Hematopoietic multipotent progenitor cell treated with erythropoietin and hydrocortisone succinate and interleukin-3 and kit ligand, for 8 days (in vitro differentiated cells): ENCODE measurements at regions not wholly inside any gene's neighbourhood (a gene's known extent, or its start where the extent isn't known, plus 50 kb on each side); places are given as distances from the start of the nearest gene placed in this dataset.
"Not testable (repeated sequence)": the region's sequence is repeated elsewhere in the genome, so short reads cannot be mapped to it uniquely, and the experiment has no call there.

Source experiments
- DNase-seq: peaks from one replicate; pipeline ENCODE4 v3.0.0-alpha.2; 2015

- DNase-seq, result no peak
These were observed 1403.5 kb upstream of the PABPC4L start for GRCh38 chr4:135605076-135605475.

GRCh38 chr4:135604531-135604930, 1402.9 kb upstream of the PABPC4L start:
- DNase-seq, result no peak

GRCh38 chr4:135601351-135601750, 1399.8 kb upstream of the PABPC4L start:
- no peak for DNase-seq

DNA sequence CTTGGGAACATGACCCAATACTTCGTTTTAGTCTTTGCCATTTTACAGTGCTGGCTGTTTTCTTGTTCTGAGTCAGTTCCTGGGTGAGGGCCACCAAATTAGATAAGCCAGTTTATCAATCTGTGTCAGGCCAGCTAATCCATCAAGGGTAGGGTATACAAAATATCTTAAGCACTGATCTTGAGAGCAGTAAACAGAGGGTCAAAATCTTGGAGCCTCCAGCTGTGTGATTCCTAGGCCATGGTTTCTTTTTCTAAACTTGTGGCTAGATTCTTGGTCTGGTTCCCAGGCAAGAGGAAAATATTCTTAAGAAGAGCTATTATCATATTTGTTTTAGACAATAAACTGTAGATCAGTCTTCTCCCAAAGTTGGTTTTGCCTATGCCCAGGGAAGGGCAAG, 1396.6 kb upstream of the PABPC4L start:
- no peak for DNase-seq

DNA sequence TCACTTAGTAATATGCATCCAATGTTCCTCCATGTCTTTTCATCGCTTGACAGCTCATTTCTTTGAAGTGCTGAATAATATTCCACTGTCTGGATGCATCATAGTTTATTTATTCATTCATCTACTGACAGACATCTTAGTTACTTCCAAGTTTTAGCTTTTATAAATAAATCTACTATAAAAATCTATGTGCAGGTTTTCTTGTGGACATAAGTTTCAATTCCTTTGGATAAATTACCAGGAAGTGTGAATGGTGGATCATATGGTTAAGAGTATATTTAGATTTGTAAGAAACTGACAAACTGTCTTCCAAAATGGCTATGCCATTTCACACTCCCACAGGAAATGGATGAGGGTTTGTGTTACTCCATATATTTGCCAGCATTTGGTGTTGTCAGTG, 1392.9 kb upstream of the PABPC4L start:
- no peak for DNase-seq

- DNase-seq, result no peak
These were observed 1373.5 kb upstream of the PABPC4L start for GRCh38 chr4:135575041-135575440.

- DNase-seq, result no peak
These were observed 1371.7 kb upstream of the PABPC4L start for GRCh38 chr4:135573251-135573650.

- DNase-seq, result no peak
These were observed 1362.5 kb upstream of the PABPC4L start for GRCh38 chr4:135564090-135564489.

DNA sequence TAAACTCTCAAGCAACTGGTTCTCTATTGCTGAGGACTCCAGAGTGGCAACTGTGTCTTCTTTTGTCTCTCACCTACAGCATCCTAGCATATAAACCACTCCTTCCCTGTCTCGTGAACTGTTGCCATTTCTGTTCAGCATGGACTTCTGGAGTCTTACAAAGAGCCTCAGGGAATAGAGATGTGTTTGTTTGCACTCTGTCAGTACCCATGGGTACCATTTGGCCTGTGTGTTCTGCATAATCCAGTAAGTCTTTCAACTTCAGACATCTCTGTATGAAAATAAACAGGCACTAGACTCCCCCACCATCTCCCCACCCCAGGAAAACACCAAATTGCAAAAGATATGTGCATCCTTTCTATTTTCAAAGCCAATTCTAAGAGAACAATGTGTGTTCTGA, 1351.6 kb upstream of the PABPC4L start:
- DNase-seq, result no peak

DNA sequence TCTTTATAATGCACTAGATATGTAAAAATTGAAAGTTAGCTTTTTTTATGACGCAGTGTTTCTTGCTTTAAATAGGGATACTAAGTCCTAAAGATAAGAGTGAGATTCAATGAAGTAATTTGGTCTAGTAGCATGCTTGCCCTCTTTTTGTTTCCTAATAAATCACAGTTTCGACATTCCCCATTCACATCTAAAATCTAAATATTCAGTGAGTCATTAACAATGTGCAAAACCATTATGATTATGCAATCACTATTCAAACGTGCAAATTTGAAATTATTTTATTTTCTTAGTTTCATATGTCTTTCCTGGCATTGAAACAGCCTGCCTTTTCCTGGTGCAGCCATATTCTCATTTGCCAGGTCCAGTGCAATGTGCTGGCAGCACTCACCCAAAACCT, 1350.5 kb upstream of the PABPC4L start:
- DNase-seq, result no peak

DNA sequence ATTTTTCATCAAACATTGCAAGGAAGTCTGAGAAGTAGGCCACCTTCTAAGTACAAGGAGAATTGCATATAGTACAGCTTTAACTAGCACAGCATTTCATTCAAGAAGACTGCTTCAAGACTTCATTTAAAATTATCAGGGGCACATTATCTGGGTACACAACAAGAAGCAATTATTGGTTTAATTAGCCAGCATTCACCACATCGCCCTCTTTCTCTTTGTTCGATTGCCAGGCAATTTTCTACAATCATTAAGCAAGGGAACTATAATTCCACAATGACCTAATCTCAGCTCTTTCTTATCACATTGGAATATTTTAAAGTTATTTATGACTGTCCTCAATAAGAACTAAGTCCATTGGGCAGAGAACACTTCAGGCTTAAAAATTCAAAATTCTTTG, 1347.1 kb upstream of the PABPC4L start:
- no peak for DNase-seq

DNA sequence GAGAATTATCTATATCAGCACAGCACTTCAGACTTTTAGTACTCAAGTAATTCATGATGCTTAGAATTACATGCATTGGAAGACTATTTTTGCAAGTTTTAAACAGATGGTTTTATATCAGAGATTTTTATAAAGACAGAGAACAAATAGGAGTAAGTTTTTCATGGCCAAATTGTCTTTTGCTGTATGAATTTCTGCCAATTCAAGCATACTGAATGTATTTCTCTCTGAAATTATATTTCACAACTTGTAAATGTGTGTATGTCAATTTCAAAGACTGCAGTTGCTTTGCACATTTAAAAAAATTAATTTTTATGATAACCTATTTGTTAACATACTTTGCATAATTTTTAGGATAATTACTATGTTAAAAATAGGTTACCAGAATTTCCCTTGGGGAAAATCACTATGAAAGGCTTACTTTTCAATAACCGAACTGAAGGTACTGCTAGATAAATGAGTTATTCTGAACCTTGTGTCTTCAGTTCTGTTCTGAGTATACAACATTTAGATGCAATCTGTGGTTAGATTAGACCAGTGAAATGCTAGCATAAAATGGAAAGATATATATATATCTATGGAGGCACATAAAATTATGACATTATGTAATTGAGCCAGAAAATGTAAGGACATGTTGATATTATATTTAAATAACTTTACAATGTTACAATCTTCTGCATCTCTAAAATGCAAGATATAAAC, 1344.2 kb upstream of the PABPC4L start:
- no peak for DNase-seq

DNA sequence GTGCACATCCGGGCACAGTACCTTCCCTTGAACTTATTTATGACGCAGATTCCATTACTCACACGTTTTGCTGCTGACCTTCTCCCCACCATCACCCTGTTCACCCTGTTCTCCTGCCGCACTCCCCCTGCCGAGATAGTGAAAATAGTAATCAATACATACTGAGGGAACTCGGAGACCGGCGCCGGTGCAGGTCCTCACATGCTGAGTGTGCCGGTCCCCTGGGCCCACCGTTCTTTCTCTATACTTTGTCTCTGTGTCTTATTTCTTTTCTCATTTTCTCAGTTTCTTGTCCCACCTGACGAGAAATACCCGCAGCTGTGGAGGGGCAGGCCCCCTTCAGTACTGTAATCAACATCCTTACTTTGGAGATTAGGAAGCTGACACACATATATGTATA, 1337.1 kb upstream of the PABPC4L start:
- DNase-seq, result no peak

- no peak for DNase-seq
These were observed 1331.5 kb upstream of the PABPC4L start for GRCh38 chr4:135533053-135533452.

DNA sequence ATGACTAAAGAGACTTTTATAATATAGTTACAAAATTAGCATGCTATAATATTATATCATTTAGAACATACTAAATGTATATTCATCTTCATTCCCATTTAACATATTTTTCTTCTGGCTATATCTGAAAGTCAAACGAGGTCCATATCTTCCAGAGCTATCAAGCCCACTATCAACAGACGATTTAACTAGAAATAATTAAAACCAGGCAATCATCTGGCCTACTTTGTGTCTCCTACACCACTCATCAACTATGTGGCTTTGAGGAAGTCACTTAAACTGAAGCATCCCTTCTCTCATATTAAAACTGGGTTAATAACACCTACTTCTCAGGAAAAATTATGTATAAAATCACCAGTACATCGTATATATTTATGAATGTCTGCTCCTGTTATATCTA, 1330.5 kb upstream of the PABPC4L start:
- DNase-seq, result no peak

DNA sequence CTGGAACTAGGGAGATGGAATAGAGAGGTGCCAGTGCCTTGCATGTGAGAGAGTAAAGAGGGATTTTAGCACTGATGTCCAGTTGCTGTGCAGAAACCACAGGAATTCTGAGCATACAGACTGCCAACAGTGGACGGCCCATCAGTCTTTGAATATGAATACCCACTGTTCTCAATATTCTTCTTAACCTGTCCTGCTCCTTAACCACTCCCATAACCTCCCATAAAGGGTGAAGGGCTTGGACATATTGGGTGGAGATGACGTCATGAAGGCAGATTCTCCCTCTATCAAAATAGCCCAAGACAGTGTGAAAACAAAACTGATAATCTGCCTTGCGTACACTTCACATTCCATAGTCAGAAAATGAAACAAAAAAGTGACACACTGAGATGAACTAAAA, 1313.7 kb upstream of the PABPC4L start:
- DNase-seq, result no peak

DNA sequence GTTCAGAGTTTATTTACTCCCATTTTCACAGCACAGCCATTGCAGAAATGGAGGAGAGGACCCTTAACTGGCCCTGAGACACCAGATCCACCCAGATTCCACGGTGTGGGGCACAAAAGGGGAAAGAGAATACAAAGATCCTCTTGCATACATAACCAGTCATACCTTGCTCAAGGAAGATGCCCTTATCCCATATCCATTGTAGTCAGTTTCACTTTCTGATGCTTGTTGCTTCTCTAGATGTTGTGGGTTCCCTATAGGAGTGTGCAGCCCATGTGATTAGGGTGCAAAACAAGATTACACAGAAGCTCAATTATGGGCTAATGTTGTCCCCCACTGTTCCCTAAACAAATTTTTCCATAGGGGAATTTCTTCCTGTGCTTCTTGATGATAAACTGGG, 1309.0 kb upstream of the PABPC4L start:
- no peak for DNase-seq

- DNase-seq, result no peak
These were observed 1306.6 kb upstream of the PABPC4L start for GRCh38 chr4:135508006-135508714.

GRCh38 chr4:135497563-135498152, 1296.1 kb upstream of the PABPC4L start:
- DNase-seq, result no peak

DNA sequence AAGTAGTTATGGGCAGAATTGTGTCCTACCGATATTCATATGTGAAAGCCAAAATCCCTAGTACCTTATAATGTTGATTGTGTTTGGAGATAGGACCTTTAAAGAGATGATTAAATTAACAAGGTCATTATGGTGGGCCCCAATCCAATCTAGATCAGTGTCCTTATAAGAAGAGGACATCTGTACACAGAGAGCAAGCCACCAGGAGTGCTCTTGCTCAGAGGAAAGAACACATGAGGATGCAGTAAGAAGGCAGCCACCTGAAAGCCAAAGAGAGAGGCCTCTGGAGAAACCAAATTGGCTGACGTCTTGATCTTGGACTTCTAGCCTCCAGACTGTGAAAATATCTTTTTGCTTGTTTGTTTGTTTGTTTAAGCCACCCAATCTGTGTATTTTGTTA, 1290.8 kb upstream of the PABPC4L start:
- no peak for DNase-seq

DNA sequence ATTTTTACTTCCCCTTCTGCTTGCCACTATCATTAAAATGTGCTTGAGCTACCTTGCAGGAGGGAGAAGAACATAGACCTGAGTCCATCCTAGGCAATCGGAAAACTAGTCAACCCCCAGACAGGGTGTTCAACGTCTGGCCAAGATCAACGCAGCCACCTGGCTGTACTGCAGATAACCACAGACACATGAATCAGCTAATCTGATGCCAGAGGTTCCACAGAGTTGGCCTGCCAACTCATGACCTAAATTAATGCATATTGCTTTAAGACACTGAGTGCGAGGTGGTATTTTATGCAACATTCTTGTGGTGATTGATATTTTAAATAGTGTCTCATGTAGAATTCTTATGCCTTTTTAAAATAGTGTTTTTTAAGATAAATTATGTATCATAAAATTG, 1283.8 kb upstream of the PABPC4L start:
- no peak for DNase-seq

- no peak for DNase-seq
These were observed 1274.7 kb upstream of the PABPC4L start for GRCh38 chr4:135476272-135476671.

GRCh38 chr4:135464311-135464710, 1262.7 kb upstream of the PABPC4L start:
- no peak for DNase-seq

DNA sequence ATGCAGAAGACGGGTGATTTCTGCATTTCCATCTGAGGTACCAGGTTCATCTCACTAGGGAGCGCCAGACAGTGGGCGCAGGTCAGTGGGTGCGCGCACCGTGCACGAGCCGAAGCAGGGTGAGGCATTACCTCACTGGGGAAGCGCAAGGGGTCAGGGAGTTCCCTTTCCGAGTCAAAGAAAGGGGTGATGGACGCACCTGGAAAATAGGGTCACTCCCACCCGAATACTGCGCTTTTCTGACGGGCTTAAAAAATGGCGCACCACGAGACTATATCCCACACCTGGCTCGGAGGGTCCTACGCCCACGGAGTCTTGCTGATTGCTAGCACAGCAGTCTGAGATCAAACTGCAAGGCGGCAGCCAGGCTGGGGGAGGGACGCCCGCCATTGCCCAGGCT, 1246.0 kb upstream of the PABPC4L start:
- DNase-seq, result not testable (repeated sequence)
